WI38 (cell line): ENCODE measurements at regions not wholly inside any gene's neighbourhood (a gene's known extent, or its start where the extent isn't known, plus 50 kb on each side); places are given as distances from the start of the nearest gene placed in this dataset.

Experiments used
- H3K4me3 ChIP-seq: 2 replicates; pipeline ENCODE4 v1.5.1; 2011; ENCODE audit warnings: low read depth, mild to moderate bottlenecking, control low read depth, low read length
- TF ChIP-seq, protein P1 (sequence below): IDR thresholded peaks from 2 replicates; pipeline ENCODE4 v1.5.1; 2012; ENCODE audit warnings: low read depth, mild to moderate bottlenecking, control low read depth, low read length

DNA sequence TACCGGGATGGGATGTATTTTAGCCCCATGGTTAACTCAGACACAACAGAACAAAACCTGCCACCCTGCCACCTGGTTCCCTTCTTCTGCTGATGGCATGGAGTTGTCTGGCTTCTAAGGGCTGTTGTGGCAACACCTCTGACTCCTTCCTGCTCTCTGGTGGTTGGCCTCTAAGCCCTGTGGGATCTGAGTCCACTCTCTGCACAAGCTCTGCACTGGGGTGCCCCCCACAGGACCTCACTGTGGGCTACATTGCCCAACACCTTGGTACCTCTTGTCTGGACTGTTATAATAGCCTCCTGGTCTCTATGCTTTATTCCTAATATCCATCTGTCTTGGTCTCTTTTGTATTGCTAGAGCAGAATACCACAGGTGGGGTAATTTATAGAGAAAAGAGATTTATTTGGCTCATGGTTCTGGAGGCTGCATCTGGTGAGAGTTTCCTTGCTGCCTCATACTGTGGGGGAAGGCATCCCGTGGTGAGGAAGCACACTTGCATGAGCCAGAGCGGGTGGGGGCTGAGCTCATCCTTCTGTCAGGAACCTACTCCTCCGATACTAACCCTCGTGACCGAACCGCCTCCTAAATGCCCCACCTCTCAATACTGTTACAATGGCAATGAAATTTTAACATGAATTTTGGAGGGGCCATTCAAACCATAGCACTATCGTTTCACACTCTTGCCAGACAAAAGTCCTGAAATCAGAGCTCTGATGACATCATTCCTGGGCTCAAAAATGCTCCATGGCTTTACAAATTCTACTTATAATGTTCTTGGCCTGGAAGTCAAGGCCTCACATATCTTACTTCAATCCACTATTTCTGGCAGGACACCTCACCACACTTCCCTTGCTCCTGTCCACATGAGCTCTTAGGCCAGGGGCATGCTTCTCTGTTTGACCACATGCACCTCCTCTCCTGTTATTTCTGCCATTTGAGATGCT is 127.2 kb downstream of the PAX1 start:
- TF ChIP-seq, protein P1, sequence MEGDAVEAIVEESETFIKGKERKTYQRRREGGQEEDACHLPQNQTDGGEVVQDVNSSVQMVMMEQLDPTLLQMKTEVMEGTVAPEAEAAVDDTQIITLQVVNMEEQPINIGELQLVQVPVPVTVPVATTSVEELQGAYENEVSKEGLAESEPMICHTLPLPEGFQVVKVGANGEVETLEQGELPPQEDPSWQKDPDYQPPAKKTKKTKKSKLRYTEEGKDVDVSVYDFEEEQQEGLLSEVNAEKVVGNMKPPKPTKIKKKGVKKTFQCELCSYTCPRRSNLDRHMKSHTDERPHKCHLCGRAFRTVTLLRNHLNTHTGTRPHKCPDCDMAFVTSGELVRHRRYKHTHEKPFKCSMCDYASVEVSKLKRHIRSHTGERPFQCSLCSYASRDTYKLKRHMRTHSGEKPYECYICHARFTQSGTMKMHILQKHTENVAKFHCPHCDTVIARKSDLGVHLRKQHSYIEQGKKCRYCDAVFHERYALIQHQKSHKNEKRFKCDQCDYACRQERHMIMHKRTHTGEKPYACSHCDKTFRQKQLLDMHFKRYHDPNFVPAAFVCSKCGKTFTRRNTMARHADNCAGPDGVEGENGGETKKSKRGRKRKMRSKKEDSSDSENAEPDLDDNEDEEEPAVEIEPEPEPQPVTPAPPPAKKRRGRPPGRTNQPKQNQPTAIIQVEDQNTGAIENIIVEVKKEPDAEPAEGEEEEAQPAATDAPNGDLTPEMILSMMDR = no peak
- no peak overlapping the region for H3K4me3 ChIP-seq

DNA sequence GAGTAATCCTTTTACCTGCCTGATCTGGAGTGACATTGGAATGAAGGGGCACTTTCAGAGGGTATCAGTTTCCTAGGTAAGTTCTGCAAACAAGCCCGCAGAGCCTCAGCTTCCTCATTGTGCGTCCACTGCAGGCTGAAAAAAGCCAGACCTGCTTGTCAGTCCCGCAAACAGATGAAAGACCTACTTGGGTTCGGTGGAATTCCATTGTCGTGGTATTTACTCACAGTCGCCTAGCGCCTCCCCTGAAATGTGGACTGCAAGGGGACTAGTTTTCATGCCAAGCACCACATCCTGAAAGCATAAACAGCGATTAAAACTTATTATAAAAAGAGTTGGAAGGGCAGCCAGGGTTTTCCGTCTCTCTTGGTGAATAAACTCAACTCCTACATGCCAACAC is 121.5 kb downstream of the PAX1 start:
- no peak overlapping the region for H3K4me3 ChIP-seq
- TF ChIP-seq, protein P1 = no peak

DNA sequence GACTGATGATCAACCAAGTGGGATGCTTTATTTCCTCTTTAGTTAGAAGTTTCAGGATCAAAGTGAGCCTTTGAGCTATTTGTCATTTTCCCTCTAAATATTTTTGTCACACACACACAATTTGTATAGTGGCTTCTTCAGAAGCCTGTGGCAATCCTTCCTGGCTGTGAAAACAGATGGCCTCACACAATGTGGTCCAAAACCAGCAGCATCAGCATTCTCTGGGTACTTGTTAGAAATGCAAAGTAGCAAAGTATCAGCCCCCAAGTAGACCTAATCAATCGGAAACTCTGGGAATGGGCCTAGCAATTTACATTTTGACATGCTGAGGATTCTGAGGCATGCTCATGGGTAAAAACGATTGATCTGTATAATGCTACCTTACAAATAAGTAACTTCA is 115.9 kb downstream of the PAX1 start:
- H3K4me3 ChIP-seq = no peak overlapping the region
- TF ChIP-seq, protein P1 = no peak

DNA sequence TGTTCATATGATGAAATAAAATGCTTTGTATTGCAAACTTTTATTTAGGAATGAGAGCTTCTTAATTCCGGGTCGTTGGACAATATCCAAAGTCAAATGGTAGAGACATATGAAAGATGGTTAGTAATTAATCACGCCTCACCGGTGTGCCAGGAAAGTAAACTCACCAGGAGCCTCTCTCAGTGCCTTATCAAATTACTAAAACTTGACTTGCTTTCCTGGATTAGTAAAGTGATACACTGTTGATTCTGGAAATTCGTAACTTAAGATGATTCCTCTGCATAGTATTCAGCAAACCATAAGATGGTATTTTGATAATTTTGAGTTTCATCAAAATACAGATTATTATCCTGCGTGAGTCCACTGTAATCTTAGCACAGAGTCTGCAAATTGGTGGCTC is 115.2 kb downstream of the PAX1 start:
- TF ChIP-seq, protein P1 = no peak
- H3K4me3 ChIP-seq = no peak overlapping the region

DNA sequence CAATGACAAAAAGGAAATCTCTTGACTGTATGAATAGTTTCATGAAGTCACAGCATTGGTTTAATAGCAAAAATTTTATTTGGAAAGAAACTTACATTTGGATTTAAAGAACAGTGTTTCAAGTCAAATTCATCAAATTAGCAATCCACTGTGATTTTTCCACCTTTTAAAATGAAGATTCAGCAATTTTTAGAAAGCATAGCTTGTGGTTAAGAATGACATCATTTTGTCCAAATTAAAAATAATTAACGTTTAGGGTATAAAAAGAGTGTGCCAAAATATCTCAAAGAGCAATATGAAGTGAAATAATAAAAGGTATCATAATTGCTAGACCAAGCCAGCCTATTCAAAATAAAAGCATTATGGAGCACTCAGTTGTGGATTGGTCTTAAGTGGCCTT is 114.6 kb downstream of the PAX1 start:
- TF ChIP-seq, protein P1 = no peak
- no peak overlapping the region for H3K4me3 ChIP-seq

DNA sequence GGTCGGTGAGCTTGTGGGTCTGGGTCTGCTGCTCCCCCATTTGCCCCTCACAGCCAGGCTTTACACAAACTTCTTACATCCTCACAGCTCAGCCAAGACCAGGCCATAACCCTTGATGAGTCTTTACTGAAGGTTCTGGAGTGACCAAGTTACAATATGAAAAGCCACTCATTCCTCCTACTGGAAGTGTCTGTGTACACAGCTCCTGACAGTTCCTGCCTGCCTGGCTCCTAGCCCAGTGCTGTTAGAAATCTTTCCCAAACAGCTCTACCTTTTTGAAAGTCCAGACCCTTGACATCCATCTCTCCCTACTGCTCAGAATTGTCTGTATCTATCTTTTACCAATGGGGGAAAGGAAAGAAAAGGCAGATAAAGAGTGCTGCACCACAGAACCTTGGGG is 106.9 kb downstream of the PAX1 start:
- no peak overlapping the region for H3K4me3 ChIP-seq
- TF ChIP-seq, protein P1 = no peak

DNA sequence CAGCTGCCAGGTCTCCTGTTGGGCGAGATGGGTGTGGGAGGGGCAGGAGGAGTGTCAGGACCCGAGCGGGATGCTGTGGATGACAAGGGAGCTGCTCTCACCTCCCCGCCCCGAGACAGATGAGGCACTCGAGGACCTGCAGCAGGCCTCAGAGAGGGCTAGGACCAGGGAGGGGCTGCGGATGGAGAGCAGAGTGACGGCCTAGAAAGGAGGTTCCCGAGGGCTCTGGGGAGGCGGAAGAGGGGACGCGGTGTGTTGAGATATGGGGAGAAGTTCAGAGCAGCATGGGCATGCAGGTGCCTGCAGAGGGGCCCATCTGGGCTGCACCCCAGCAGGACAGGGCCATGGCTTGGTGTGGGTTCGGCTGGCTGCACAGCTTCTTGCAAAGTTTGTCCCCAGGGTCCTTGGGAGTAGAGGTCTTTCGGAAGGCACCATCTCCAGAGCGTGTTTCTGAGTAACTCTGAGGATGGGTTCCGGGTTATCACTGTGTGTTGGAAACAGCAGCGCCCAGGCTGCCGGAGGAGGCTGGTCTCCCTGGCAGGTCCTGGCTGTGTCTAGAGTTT is 104.6 kb downstream of the PAX1 start:
- no peak overlapping the region for H3K4me3 ChIP-seq
- TF ChIP-seq, protein P1 = no peak
